ENCODE measurements at regions not wholly inside any gene's neighbourhood (a gene's known extent, or its start where the extent isn't known, plus 50 kb on each side); places are given as distances from the start of the nearest gene placed in this dataset.

DNA sequence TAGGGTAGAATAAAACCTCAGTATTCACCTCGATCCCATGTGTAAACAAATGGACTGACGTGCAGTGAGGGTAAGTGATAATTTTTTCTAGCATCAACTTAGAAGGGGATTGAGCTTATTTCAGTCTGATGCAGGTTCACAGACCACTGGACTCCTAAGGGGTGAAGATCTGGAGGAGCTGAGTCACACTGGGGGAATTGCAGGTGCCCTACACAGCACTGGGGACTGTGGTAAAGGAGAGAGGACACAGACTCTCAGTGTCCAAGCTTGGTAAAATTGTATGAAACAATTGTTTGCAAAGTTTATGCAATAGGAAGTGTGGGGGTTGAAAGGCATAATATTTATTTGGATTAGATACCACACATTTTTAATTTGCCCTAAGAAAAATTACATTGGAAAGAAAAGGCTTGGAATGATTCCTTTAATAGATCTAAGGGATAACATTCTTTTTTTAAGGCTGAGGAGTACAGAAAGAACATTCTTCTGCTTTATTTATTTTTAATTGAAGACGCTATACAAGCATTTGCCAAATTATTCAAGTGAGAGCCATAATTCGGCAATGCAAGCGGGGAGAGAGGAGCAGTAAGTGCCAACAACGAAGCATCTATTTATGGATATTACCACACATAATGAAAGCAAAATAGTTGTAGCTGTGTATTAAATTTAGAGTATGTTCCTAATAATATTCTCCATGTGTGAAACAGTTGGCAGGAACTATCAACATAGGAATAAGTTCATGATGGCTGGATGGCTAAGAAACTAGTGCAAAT lies 766.9 kb upstream of the ADAMTS16 start:
- intact Hi-C loops (cut with DNase I): no loop called here
- no peak for DNase-seq
- ATAC-seq: no peak

GRCh38 chr5:4374866-4375265 lies 765.3 kb upstream of the ADAMTS16 start:
- intact Hi-C loops (cut with DNase I): no loop called here
- no peak for ATAC-seq
- no peak for DNase-seq

- intact Hi-C loops (cut with DNase I): no loop called here
These were observed 764.5 kb upstream of the ADAMTS16 start for GRCh38 chr5:4375640-4376039.

DNA sequence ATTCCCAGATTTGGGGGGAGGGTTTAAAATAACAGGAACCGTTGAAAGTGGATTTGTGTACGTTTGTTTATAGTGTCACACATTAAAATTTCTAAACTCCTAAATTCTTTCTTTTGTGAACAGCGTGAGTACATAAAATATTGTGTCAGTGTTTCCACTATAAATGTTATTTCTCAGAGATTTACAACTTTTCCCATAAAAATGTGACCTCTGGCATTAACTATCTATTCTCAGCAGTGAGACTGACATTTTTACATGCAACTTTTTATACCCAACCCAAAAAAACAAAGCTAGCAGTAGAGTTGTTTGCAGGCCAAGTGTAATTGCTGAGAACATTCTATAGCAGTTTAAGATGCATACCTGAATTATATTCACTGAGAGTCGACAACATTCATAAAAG lies 757.0 kb upstream of the ADAMTS16 start:
- intact Hi-C loops (cut with DNase I): no loop called here
- ATAC-seq: no peak
- no peak for DNase-seq

More at GRCh38 chr5:4375640-4376039, 764.5 kb upstream of the ADAMTS16 start:
- ATAC-seq (no peak), DNase-seq (no peak)

DNA sequence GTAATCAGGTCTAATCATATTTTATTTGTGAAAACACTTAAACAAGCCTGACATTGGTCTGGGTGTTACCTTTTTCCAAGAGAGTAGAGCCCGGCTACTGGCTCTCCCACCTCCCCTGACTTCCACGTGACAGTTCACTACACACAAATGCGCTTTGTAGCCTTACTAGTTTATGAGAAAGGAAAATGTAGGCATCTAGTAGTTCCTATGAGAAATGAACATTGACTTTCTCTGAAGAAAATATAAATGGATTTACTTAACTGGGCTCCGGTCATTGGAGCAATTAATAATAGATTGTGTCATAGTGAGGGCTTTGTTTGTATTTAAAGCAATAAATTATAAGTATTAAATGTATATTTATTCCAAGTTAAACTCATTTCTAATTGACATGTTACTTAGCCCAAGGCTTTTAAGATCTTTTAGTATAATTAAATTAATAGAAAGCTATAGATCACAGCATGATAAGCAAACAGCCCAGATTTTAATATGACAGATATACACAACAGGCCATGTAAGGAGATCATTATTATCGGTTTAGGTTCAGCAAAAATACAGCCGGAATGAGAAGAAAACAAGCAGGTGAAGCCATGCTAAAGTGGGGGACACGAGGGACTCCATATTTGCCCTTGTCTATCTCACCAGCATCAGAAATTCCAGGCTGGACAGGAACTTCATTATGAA lies 756.5 kb upstream of the ADAMTS16 start:
- intact Hi-C loops (cut with DNase I): no loop called here
- DNase-seq (no peak), ATAC-seq (no peak)

- intact Hi-C loops (cut with DNase I): no loop called here
- DNase-seq (no peak), ATAC-seq (no peak)
These were observed 755.5 kb upstream of the ADAMTS16 start for GRCh38 chr5:4384649-4385048.

DNA sequence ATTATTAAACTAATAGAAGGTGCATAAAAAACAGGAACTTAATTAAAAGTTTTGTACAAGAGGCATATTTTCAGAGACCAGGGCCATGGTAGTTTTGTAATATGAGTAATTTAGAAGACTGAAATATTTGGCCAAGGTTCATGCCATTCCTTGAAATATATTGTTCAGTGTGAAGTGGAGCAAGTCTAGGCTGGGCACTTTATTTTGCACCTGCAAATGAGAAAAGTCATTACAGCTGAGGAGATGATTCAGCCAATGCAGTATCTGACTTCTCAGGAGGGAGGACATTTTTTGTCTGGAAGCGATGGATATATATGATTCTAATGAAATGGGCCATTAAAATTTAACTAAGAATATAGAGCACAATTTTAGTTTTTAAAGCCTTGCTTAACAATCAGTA lies 754.0 kb upstream of the ADAMTS16 start:
- DNase-seq (no peak), ATAC-seq (no peak)
- intact Hi-C loops (cut with DNase I): no loop called here

- ATAC-seq: peak in 1 of 2 donors; percentile 65
- DNase-seq: no peak
- intact Hi-C loops (cut with DNase I): no loop called here
These were observed 752.8 kb upstream of the ADAMTS16 start for GRCh38 chr5:4387290-4387689.

- intact Hi-C loops (cut with DNase I): no loop called here
- DNase-seq: no peak
- ATAC-seq: no peak
These were observed 744.4 kb upstream of the ADAMTS16 start for GRCh38 chr5:4395752-4396151.

- DNase-seq (no peak), ATAC-seq (no peak)
- intact Hi-C loops (cut with DNase I): no loop called here
These were observed 734.4 kb upstream of the ADAMTS16 start for GRCh38 chr5:4405614-4406219.

DNA sequence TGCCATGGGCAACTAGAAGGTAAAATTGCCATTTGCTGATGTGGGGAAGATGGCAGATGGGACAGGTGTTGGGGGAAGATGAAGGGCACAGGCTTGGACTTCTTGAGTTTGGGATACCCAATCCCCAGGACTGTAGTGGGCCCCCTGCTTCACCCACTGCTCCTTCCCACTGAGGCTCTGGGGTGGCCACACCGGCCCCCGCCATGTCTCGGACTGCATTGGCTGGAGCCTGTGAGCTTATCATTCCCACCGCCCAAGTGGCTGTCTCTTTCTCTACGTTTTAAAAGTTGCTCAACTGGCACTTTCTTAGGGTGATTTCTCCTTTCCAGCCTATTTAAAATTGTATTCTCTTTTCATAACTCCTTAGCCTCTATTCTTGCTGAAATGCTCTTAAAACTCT lies 730.0 kb upstream of the ADAMTS16 start:
- intact Hi-C loops (cut with DNase I): no loop called here
- DNase-seq: no peak
- no peak for ATAC-seq

DNA sequence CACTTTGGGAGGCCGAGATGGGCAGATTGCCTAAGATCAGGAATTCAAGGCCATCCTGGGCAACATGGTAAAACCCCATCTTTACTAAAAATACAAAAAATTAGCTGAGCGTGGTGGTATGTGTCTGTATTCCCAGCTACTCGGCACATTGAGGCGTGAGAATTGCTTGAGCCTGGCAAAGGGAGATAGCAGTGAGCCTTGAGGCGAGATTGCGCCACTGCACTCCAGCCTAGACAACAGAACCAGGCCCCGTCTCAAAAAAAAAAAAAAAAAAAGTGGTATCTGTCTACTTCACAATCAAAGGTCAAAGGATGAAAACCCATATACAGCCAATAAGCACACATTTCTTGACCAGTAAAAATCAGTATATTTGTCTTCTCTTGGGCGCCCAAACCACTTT lies 728.5 kb upstream of the ADAMTS16 start:
- ATAC-seq: no peak
- intact Hi-C loops (cut with DNase I): no loop called here
- no peak for DNase-seq

DNA sequence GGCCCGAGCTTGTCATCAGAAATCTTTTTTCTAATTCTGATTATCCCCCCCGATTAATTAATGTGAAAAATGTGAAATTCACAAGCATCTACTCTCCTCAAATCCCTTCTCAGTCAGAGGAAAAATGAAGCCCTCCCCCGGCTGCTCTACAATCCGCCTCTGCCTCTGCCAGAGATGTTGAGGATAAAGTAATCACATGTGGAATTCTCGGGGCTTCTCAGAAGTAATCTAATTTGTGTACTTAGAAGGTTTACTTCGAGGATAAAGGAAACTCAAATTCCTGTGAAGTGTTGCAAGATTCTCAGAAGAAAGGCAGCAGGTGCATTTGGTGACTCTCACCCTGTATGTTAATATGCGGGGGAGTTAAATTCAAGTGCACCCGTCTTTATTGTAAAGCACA lies 726.1 kb upstream of the ADAMTS16 start:
- ATAC-seq (no peak), DNase-seq (no peak)
- intact Hi-C loops (cut with DNase I): no loop called here

DNA sequence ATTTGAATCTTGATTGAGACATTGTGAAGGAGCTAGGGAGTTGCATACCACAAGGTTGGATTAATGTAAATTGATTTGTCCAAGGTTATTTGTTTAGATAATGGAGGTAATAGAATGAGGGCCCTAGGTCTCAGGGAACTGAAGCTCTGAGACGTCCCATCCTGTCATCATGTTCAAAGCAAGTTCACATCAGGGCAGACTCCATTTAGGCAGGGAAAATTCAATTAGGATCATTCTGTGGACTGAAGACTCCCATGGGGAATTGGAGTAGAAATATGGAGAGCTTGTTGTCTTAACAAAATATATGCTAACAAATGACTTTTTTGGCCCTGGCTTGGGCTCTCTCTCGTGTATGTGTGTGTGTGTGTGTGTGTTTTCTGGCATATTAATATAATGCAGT lies 722.0 kb upstream of the ADAMTS16 start:
- DNase-seq: no peak
- intact Hi-C loops (cut with DNase I): no loop called here
- no peak for ATAC-seq

- intact Hi-C loops (cut with DNase I): no loop called here
- DNase-seq (no peak), ATAC-seq (no peak)
These were observed 720.8 kb upstream of the ADAMTS16 start for GRCh38 chr5:4419281-4419680.

GRCh38 chr5:4420177-4420576 lies 720.0 kb upstream of the ADAMTS16 start:
- no peak for ATAC-seq
- no peak for DNase-seq
- intact Hi-C loops (cut with DNase I): no loop called here

GRCh38 chr5:4420681-4421080 lies 719.4 kb upstream of the ADAMTS16 start:
- intact Hi-C loops (cut with DNase I): no loop called here
- DNase-seq (no peak), ATAC-seq (no peak)

GRCh38 chr5:4422247-4422646 lies 717.9 kb upstream of the ADAMTS16 start:
- intact Hi-C loops (cut with DNase I): no loop called here
- ATAC-seq (no peak), DNase-seq (no peak)

DNA sequence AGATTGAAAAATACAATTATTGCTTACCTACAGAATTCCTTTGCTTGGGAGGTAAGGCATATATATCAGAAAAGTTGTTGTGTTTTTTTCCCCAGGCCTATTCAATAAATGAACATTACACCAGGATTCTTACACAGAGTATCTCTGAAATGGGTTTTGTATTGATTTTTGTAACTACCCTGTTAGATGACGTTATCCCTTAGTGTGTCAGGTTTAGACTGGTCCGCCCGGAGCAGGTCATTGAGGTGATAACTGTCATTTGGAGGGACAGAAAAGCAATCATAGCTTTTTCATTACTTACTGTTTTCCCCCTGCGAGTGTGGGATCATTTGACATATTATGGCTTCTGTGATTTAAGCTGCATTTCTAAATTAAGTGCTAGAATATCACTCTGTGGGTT lies 715.2 kb upstream of the ADAMTS16 start:
- ATAC-seq: no peak
- DNase-seq: no peak
- intact Hi-C loops (cut with DNase I): no loop called here

DNA sequence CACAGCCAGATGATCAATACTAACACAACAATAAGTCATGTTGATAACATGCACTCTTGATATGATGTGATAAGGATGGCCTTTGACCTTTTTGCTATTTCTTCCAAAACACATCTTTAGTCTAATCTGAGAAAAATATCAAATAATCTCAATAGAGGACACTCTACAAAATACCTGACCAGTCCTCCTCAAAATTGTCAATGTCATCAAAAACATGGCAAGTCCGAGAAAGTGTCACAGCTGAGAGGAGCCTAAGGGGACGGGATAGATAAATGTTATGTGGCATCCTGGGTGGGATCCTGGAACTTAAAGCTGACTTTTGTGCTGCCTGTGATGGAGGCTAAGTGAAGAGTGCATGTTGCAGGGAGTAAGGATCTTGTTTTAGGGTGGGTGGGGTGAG lies 699.6 kb upstream of the ADAMTS16 start:
- DNase-seq: no peak
- intact Hi-C loops (cut with DNase I): no loop called here
- no peak for ATAC-seq

DNA sequence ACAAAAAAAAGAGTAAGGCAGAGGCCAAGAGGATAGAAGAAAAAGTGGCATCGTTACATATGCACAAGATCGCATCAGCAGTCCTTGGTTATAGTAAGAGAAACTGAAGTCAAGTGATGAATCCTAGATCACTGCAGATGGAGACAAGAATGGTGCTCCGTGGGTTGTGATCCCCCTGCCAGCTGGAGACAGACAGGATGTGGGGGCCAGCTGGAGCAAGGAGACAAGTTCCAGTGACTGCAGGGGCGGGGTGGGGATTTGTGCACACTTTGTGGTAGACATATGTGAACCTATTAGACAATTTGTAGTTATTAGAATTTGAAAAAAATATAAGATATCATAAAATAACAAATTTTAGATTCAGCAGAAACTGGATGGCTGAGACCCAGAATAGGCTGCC lies 697.9 kb upstream of the ADAMTS16 start:
- no peak for DNase-seq
- intact Hi-C loops (cut with DNase I): no loop called here
- ATAC-seq: no peak
